Lower lobe of right lung (tissue), 2 donors: ENCODE measurements at regions not wholly inside any gene's neighbourhood (a gene's known extent, or its start where the extent isn't known, plus 50 kb on each side); places are given as distances from the start of the nearest gene placed in this dataset.

Experiments used
- ATAC-seq, 2 donors: fragments of 200-7000 bp; cut with Tn5 transposase; one replicate each; pipeline ENCODE4 v1.9.1; 2020 to 2022; ENCODE audit warnings: mild to moderate bottlenecking in 2 of 2, moderate library complexity in 2 of 2
- DNase-seq: peaks from one replicate; pipeline ENCODE4 v3.0.0-alpha.2; 2020
- H3K27ac ChIP-seq: fragments of 200-600 bp; one replicate; pipeline ENCODE4 v1.8.0; 2022
- H3K27me3 ChIP-seq: fragments of 200-600 bp; one replicate; pipeline ENCODE4 v1.8.0; 2022; ENCODE audit warnings: low read depth
- H3K36me3 ChIP-seq: fragments of 200-600 bp; one replicate; pipeline ENCODE4 v1.8.0; 2022; ENCODE audit warnings: mild to moderate bottlenecking
- H3K4me1 ChIP-seq: fragments of 200-600 bp; one replicate; pipeline ENCODE4 v1.8.0; 2022
- H3K4me3 ChIP-seq: fragments of 200-600 bp; one replicate; pipeline ENCODE4 v1.8.0; 2022; ENCODE audit warnings: mild to moderate bottlenecking
- H3K9me3 ChIP-seq: fragments of 200-600 bp; one replicate; pipeline ENCODE4 v1.8.0; 2022
- intact Hi-C: fragments of 100-400 bp; cut with DNase I; formaldehyde crosslinking; loops from one replicate; pipeline ENCODE4 v1.11.0; 2022
- TF ChIP-seq, protein P1 (sequence below): fragments of 200-600 bp; IDR thresholded peaks from one replicate; pipeline ENCODE4 v1.8.0; 2022; ENCODE audit warnings: antibody characterized with exemption, mild to moderate bottlenecking
- donor health status: DM: no; HTN: yes; CAD: no; lungs with severe emphysema.

GRCh38 chr18:79629606-79630005, 50.0 kb upstream of the CTDP1 start:
- no peaks in the 10 kb centered on the region for H3K9me3 ChIP-seq
- DNase-seq (no peak), ATAC-seq (no peak)
- peaks cover 14% of the 10 kb centered on the region for H3K4me1 ChIP-seq
- H3K27ac ChIP-seq: no peak overlapping the region
- intact Hi-C loops: no loop called here
- H3K4me3 ChIP-seq: no peak overlapping the region
- H3K27me3 ChIP-seq: peaks cover 22% of the 10 kb centered on the region
- TF ChIP-seq, protein P1, sequence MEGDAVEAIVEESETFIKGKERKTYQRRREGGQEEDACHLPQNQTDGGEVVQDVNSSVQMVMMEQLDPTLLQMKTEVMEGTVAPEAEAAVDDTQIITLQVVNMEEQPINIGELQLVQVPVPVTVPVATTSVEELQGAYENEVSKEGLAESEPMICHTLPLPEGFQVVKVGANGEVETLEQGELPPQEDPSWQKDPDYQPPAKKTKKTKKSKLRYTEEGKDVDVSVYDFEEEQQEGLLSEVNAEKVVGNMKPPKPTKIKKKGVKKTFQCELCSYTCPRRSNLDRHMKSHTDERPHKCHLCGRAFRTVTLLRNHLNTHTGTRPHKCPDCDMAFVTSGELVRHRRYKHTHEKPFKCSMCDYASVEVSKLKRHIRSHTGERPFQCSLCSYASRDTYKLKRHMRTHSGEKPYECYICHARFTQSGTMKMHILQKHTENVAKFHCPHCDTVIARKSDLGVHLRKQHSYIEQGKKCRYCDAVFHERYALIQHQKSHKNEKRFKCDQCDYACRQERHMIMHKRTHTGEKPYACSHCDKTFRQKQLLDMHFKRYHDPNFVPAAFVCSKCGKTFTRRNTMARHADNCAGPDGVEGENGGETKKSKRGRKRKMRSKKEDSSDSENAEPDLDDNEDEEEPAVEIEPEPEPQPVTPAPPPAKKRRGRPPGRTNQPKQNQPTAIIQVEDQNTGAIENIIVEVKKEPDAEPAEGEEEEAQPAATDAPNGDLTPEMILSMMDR: no peak
- no peaks in the 10 kb centered on the region for H3K36me3 ChIP-seq
